ENCODE measurements at regions not wholly inside any gene's neighbourhood (a gene's known extent, or its start where the extent isn't known, plus 50 kb on each side); places are given as distances from the start of the nearest gene placed in this dataset.

DNA sequence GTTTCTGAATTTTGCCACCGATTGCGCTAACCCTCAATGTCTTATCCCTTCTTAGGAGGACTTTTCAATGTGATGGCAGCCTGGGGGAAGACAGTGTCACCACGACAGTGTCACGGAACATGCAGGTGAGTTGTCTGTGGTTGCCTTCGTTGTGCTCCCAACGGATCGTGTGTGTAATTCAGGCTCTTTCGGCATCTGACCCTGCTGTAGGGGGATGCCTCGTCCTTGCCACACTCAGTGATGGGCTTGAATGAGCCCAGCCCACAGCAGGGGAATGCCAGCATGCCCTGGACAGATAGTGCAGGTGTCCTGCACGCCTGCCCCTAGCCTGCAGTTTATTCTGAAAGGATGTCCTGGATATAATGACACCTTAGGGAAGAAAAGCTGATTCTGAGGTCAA lies 123.8 kb upstream of the RTL1 start:
- DNase-seq: no peak

DNA sequence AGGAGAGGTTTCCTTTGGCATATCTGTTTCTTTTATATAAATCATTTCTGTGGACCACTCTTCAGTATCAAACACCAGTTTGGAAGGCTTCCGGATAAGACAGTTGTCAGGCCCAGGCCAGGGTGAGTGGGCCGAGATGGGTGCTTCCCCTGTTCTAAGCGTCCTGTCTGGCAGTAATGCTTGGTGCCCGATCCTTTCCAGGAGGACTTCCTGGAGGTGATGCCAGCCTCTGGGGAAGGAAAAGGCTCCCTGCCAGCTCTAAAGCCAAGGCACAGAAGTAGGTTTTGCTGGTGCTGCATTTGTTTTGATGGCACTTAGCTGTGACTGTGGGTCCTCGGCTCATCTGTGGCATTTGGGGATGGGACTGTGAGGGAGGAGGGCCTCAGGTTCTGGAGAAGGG lies 124.4 kb upstream of the RTL1 start:
- DNase-seq: no peak

DNA sequence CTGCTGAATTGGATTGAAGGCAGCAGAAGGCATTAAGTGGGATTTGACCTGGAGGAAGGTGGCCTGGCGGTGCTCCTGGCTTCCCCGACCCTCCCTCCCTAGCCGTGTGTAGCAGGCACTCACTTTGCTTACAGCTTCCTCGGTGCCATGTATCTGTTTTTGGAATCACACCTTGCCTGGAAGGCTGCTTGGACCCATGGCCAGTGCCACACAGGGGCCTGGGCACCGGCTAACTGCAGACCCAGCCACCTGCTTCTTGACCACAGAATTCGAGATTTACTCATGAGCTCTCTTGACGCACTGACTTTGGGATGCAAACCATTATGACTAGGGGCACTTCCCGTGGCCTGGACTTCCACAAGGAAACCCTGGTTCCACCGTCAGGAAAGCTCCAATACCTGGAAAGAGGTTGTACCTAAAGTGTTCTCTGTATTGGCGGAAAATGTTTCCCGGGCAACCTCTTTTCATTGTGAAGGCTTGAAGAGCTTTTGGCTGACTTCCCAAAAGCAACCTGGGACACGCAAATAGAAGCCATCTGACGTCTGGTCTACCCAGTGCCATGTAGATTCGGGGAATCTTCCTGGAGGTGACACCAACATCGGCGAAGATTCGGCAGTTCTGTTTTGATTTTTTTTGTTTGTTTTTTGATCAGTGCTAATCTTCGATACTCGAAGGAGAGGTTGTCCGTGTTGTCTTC lies 125.6 kb upstream of the RTL1 start:
- no peak for DNase-seq

DNA sequence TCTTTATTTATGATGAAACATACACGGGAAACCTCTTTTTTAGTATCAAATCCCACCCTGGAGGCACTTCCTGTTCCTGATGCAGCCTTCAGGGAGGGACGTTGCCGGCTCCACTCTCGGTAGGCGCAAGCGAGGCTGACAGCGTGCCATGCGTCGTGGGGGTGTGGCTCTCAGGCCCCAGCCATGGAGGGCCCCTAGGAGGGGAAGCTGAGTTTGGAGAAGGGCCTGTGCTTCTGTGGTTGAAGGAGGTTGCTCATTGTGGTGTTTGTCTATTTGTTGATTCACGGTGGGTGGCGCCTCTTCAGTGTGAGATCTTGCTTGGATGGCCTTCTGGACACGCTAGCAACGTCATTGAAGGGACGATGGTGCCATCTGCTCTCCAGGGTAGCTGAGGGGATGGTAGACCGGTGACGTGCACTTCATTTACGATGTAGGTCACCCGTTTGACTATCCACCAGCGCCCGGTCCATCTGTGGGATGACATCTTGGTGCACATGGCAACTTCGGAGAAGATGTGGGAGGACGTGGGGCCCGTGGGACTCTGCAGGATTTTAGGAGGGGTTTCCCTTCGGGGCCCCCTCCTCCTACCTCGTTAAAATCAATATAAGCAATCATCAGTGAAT lies 126.3 kb upstream of the RTL1 start:
- DNase-seq: no peak

DNA sequence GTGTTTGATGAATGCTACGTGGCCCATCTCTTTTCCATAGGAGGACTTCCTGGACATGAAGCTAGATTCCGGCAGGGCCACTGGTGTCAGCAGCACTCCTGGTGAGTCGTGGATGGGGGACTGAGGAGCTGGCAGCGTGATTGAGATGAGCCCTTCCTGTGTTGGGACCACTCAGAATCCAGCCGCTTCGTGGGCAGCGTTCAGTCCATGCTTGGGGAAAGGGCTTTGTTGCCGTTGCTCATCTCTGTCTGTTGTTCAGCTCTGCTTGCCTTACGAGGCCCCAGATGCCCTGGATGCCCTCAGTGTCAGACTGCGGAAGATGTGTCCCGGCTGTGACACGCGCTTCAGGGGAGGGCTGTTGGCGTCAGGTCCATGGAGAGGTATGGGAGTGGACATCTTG lies 127.1 kb upstream of the RTL1 start:
- DNase-seq: no peak

DNA sequence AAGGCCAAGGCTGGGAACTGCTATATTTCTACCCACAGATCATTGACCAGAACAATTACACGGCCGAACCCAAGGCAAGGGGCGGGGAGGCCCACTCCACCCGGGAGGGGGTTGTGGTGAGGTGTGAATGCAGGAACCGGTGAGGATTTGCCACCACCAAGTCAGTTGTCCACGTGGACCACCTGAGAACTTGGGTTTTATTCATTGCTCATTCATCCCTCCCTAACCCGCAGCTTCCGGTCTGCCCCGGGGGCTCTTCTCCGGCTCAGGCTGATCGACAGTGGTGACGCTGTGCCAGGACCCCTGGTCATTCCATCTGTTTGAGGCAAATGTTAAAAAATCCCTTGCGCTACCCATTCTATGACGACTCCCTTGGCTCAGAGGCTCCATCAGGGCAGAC lies 127.7 kb upstream of the RTL1 start:
- DNase-seq: no peak

DNA sequence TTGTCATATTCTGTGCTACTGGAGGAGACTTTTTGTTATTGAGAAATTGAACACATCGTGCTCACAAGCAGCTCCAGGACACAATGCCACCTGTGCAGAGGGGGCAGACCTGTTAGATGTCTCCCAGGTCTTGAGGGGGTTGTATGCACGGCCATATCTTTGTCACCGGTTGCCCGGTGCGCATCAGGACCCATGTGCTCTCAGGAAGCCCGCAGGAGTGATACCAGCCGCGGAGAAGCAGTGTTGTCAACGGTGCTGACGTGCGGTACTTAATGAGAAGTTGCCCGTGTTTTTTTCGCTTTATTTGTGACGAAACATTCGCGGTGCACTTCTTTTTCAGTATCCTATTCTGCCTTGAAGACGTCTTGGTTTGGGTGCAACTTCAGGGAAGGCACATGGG lies 128.2 kb upstream of the RTL1 start:
- DNase-seq: no peak

DNA sequence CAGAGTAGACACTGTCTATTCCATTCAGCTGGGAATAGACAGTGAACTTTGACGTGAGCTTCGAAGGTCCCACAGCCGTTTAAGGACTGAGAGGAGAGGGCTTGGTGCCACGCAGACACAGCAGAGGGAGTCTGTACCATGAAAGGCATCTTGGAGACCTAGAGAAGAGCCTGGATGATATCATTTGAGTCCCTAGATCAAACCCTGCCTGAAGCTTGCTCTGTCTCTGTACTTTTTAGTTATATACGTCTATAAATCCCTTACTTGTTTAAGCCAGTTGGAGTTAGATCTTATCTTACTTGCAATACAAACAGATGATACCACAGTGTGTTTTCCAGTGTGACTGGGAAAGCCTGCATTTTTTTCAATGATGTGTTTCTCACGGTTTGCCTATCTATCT lies 128.9 kb upstream of the RTL1 start:
- no peak for DNase-seq

DNA sequence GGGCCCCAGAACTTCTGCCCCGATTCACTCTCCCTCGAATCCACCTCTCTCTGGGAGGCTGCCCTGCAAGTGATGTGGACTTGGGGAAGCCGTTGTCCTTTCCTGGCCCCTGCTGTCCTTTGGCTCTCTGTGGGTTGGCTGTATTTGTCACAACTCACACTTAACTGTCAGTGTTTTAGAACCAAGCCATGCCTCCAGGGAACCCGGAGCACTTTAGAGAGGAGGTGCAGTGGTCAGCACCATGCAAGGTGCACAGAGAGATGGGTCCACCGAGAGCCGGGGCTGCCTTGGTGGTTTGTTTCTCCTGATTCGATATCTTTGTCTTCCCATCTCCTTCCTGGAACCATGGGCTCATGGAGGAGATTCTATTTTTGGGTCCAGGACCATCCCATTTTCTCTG lies 129.5 kb upstream of the RTL1 start:
- no peak for DNase-seq

DNA sequence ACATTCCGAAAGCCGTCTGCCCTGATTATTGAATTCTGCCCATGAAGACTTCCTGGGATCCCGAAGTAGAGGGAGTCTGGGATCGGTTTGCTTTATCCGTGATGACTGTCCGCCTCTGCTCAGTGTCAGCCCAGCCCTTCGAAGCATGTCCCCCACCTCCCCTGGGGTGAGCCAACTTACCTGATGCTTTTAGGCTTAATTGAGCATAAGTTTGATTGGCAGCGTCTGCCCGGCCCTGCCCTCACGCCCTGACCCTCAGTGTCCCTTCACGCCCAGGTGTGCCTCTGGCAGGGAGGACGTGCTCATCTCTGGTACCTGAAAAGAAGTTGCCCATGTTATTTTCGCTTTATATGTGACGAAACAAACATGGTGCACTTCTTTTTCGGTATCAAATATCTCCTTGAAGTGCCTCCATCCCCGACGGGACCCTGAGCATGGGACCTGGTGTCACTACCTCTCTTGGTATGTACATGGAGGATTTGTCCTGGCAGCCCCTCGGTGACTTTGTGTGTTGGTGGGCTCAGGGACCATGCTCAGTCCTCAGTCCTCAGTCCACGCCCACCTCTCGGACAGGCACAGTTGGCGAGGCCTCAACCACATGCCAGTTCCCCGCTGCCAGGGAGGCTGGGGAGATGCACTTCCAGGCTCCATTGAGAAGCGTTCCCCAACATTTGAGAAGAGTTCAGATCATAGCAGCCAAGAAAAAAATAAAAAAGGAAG lies 130.1 kb upstream of the RTL1 start:
- no peak for DNase-seq

DNA sequence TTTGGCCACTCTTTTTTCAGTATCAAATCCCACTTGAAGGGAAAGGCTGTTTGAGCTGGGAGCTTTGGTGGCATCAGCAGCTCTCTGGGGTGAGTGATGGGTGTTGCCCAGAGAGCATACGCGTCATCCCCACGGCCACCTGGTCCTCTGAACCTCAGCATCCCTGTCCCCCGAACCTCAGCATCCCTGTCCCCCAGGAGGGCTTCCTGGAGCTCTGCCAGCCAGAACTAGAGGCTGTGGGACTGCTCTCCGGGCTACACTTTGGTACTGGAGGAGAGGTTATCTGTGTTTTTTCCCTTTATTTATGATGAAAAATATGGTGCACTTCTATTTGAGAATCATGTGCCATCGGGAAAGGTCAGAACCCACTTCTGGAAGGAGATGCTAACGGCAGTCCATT lies 131.5 kb upstream of the RTL1 start:
- no peak for DNase-seq

DNA sequence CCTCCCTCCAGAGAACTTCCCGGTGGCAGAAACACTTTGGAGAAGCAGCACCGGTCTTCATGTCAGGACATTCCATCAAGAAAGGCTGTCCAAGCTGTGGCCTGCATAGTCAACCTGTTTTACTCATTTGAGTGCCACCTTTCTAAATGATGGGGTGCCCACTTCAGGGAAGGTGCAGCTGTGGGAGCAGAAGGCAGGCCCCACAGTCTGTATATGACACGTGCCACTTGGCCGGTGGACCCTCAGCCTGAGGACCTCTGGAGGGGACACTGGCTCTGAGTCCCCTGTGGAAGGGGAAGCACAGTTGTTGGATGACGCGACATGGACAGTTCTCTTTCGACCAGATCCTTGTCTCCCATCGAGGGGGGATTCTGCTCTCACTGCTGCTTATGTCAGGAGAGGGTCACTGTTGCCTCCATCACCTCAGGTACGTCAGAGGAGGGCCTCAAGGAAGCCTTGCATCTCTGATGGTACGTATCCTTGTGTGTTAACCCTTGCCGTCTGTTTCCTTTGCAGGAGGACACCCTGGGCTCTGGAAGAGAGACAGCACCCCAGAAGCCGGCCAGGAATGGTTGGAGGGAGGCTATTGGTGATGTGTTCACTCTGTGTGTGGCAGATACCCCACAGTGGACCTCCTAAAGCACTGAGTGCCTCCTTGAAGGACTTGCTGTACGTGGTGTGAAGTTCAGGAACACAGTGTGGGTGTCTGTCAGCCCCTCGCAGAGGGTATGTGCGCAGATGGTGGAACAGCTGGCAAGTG lies 132.1 kb upstream of the RTL1 start:
- DNase-seq: no peak

DNA sequence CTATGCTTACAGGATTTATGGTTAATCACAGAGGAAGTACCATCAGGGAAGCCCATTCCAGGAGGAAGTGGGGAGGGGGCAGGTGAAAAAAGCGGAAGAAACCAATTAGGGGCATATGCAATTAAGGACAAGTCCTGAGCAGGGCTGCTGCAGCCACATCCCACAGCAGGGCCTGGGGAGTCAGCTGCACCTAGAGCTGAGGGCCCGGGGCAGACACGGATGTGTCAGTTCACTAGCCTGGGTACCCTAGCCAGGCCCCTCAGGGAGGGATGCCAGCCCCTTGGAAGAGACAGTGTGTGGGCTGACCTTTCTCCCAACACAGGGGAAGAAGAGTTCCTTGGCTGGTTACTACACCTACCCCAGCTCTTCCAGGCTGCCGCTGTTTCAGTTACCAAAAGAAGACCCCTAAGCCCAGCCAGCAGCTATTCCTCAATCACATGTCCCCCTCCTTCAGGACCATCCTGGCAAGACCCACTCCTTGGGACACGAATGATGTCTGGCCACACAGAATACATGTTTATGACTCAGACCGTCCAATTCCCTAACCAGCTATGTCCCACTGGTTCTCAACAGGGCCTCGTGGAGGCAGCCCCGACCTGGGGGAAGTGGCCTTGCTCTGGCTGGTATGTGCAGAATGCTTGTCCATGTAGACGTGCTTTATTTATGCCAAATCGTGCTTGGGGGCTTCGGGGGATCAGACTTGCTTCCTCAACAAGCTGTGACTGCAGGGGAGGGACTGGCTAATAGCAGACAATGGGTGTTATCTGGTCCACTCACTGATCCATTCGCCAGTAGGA lies 133.7 kb upstream of the RTL1 start:
- DNase-seq: no peak

DNA sequence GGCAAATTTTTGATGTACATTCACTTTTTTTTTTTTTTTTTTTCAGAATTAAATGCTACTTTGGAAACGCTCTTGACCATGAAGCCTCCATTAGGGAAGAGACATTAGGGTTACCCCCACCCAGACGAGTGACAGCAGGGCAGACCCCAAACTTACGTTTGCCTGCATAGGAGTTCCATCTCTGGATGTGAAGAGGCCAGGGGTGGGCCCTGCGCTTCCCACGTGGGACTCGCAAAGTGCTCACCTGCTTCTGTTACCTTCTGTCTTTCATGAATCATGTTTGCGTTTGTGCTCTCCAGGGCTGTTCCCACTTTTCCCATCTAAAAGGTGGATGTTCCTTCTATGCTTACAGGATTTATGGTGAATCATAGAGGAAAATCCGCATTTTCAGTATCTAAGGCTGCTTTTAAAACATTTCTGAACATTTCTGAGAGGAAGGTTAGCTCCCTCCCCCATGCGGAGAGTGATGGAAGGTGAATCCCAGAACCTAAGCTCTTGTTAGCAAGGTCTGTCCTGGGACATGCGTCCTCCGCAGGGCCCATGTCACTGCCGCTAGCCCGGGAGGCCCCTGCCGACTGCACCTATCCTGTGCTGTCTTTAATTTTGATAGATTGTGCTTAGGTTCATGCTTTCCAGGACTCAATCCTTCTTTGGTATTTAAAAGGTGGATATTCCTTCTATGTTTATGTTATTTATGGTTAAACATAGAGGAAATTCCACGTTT lies 135.7 kb upstream of the RTL1 start:
- no peak for DNase-seq

DNA sequence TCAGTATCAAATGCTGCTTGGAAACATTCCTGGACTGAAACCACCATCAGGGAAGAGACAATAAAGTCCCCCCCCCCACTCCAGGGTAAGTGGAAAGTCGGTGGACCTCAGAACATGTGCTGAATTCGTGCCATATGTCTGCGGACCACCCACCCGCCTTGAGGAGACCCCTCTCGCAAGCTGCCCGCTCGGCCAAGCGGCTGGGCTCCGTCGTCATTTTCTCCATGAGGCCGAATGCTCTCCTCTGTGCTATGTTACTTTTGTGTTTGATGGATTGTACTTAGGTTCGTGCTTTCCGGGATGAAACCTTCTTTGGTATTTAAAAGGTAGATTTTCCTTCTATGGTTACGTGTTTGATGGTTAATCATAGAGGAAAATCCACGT lies 136.2 kb upstream of the RTL1 start:
- DNase-seq: no peak

DNA sequence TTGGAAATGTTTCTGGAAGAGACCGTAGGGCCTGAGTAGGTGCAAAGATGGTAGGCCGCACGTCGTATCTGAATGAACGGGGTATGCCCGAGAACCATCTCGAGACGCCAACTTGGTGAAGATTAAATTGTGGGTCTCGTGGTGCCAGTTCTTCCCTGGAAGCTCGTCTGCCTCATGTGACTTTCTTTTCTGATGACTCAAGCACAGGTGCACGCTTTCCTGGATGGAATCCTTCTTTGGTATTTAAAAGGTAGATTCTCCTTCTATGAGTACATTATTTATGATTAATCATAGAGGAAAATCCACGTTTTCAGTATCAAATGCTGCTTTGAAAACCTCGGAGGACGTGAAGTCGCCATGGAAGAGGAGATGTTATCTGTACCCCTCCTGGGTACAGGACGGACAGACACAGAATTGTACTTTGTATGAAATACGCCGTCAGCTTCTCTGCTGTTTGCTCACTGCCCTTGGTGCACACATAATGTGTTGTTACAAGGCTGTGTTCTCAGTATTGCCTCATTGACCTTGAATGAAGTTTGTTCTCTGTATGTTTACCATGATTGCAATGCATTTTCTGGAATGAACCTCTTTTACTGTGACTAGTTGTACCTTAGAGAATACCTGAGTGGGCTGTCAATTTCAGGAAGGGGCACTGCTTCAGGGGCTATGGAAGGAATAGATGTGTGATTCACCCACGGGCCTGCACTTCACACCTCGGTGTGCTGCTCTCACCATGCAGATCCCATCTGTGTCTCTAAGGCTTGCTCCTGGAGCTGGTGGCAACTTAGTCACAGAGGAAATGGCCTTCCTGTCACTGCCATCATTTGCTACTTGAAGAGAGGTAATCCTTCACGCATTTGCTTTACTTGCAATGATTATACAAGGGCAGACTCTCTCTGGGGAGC lies 137.3 kb upstream of the RTL1 start:
- no peak for DNase-seq

DNA sequence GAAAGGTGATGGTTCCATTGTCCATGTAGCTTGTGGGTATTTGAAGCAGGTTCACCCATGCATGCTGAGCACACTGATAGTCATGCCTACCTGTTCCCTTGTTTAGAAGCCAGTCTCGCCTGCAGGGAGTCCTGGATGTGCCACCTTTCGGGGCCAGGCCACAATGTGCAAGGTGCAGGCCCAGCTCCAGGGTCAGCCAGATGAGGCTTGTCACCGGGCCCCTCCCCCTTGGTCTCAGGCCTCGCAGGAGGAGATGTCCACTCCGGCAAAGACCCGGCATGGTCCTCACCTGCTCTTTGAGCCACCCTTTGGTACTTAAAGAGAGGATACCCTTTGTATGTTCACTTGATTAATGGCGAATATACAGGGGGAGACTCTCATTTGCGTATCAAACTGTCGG lies 140.4 kb upstream of the RTL1 start:
- no peak for DNase-seq

DNA sequence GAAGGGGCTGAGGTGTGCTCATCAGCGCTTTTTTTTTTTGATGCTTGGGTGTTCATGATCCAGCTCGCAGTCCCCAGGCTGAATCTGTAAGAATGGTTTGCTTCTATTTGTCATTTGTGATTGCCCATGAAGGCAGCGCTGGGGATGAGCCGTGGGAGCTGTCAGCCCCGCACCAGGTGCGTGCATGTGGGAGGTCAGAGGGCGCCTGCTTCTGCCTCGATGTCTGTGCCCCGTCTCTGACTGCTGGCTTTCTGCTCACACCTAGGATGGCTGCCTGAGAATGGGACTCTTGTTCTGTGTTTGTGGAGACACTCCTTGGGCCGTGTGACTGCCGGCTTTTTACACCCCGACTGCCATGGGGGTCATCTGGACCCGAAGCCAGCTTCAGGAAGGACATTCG lies 141.2 kb upstream of the RTL1 start:
- no peak for DNase-seq

DNA sequence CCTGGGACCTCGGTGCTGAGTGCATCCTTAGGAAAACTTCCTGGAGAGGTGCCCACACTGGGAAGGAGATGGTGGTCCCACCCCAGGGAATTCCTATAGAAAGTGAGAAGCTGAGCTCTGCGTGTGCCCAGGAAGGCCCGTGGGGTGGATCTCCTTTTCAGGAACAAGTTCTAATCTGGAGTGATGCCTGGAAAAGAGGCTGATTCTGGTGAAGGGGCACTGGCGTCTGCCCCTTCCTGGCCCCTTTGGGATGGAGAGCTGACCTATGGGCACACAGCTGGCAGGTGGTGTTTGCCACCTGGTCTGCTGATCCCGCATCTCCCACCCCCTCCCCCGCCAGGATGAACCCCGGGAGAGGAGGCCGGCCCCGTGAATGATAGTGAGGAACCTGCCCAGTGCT lies 142.0 kb upstream of the RTL1 start:
- DNase-seq: no peak

DNA sequence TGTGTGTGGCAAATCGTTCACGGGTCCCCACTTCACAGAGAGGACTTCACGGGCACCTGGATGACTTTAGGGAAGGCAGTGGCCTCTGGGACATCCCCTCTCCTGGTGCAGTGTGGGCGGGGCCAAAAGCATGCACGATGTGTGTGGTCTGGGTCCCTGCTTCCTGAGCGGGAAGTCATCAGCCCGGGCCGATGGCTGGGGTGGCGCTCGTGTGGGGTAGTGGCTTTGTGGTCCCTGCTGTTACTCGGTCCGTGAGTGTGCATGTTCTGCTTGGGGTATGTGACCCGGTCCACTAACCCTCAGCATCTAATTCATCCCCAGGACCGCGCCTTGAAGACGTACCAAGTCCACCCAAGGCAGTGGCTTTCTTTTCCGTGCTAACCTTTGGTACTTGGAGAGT lies 142.5 kb upstream of the RTL1 start:
- DNase-seq: no peak

DNA sequence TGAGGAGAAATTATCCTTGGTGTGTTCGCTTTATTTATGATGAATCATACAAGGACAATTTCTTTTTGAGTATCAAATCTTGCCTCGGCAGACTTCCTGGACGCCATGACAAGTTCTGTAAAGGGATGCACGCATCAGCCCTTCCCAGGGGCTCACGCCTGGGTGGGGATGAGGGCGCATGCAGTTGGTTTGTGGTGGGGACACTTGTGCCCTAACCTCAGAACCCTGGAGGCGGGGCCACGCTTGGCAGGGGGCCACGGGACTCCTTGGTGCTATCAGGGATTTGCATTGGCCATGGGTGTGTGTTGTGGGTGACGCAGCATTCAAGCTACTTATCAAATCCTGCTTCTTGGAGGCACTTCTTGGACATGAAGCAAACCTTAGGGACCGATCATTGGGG lies 143.8 kb upstream of the RTL1 start:
- no peak for DNase-seq
